ENCODE measurements at regions not wholly inside any gene's neighbourhood (a gene's known extent, or its start where the extent isn't known, plus 50 kb on each side); places are given as distances from the start of the nearest gene placed in this dataset.

GRCh38 chr12:67918441-67918840, 70.8 kb upstream of the IFNG-AS1 start:
- Histone ChIP-seq H3K9me3 (ENCODE audit: control insufficient read depth, insufficient read depth, low read length) (no peaks in the 10 kb centered on the region), H3K4me3 (ENCODE audit: low read depth, low read length) (no peak overlapping the region), H3K4me1 (ENCODE audit: control insufficient read depth, insufficient read depth, low read length) (peaks cover 26% of the 10 kb centered on the region), H3K9ac (ENCODE audit: low read depth, low read length) (no peak overlapping the region), H3K36me3 (ENCODE audit: control insufficient read depth, insufficient read depth, low read length) (no peaks in the 10 kb centered on the region), H3K27me3 (ENCODE audit: control insufficient read depth, insufficient read depth, low read length) (no peaks in the 10 kb centered on the region)

GRCh38 chr12:67919406-67919805, 69.8 kb upstream of the IFNG-AS1 start:
- Histone ChIP-seq H3K4me1 (ENCODE audit: control insufficient read depth, insufficient read depth, low read length) (peaks cover 26% of the 10 kb centered on the region), H3K9me3 (ENCODE audit: control insufficient read depth, insufficient read depth, low read length) (no peaks in the 10 kb centered on the region)

GRCh38 chr12:67920413-67920812, 68.8 kb upstream of the IFNG-AS1 start:
- Histone ChIP-seq H3K9ac (ENCODE audit: low read depth, low read length) (no peak overlapping the region), H3K36me3 (ENCODE audit: control insufficient read depth, insufficient read depth, low read length) (no peaks in the 10 kb centered on the region), H3K9me3 (ENCODE audit: control insufficient read depth, insufficient read depth, low read length) (no peaks in the 10 kb centered on the region), H3K4me3 (ENCODE audit: low read depth, low read length) (no peak overlapping the region), H3K27me3 (ENCODE audit: control insufficient read depth, insufficient read depth, low read length) (no peaks in the 10 kb centered on the region), H3K4me1 (ENCODE audit: control insufficient read depth, insufficient read depth, low read length) (peaks cover 26% of the 10 kb centered on the region)

More at GRCh38 chr12:67919406-67919805, 69.8 kb upstream of the IFNG-AS1 start:
- Histone ChIP-seq H3K36me3 (ENCODE audit: control insufficient read depth, insufficient read depth, low read length) (no peaks in the 10 kb centered on the region), H3K4me3 (ENCODE audit: low read depth, low read length) (no peak overlapping the region), H3K9ac (ENCODE audit: low read depth, low read length) (no peak overlapping the region), H3K27me3 (ENCODE audit: control insufficient read depth, insufficient read depth, low read length) (no peaks in the 10 kb centered on the region)

GRCh38 chr12:67921286-67921685, 68.0 kb upstream of the IFNG-AS1 start:
- peaks cover 22% of the 10 kb centered on the region for H3K4me1 ChIP-seq (ENCODE audit: control insufficient read depth, insufficient read depth, low read length)
- H3K36me3 ChIP-seq (ENCODE audit: control insufficient read depth, insufficient read depth, low read length) = no peaks in the 10 kb centered on the region
- H3K4me3 ChIP-seq (ENCODE audit: low read depth, low read length) = no peak overlapping the region

GRCh38 chr12:67922245-67922644, 67.0 kb upstream of the IFNG-AS1 start:
- H3K9me3 ChIP-seq (ENCODE audit: control insufficient read depth, insufficient read depth, low read length) = no peaks in the 10 kb centered on the region
- no peak overlapping the region for H3K4me3 ChIP-seq (ENCODE audit: low read depth, low read length)
- H3K27me3 ChIP-seq (ENCODE audit: control insufficient read depth, insufficient read depth, low read length) = no peaks in the 10 kb centered on the region
- no peak overlapping the region for H3K9ac ChIP-seq (ENCODE audit: low read depth, low read length)
- H3K36me3 ChIP-seq (ENCODE audit: control insufficient read depth, insufficient read depth, low read length) = no peaks in the 10 kb centered on the region
- H3K4me1 ChIP-seq (ENCODE audit: control insufficient read depth, insufficient read depth, low read length) = peaks cover 16% of the 10 kb centered on the region

More at GRCh38 chr12:67921286-67921685, 68.0 kb upstream of the IFNG-AS1 start:
- Histone ChIP-seq H3K9me3 (ENCODE audit: control insufficient read depth, insufficient read depth, low read length) (no peaks in the 10 kb centered on the region), H3K9ac (ENCODE audit: low read depth, low read length) (no peak overlapping the region), H3K27me3 (ENCODE audit: control insufficient read depth, insufficient read depth, low read length) (no peaks in the 10 kb centered on the region)

- Histone ChIP-seq H3K27me3 (ENCODE audit: control insufficient read depth, insufficient read depth, low read length) (no peaks in the 10 kb centered on the region), H3K4me3 (ENCODE audit: low read depth, low read length) (no peak overlapping the region), H3K9ac (ENCODE audit: low read depth, low read length) (no peak overlapping the region)
Observed at GRCh38 chr12:67925077-67925476, 64.2 kb upstream of the IFNG-AS1 start.

GRCh38 chr12:67925552-67925951, 63.7 kb upstream of the IFNG-AS1 start:
- Histone ChIP-seq H3K4me1 (ENCODE audit: control insufficient read depth, insufficient read depth, low read length) (peaks cover 9% of the 10 kb centered on the region), H3K9ac (ENCODE audit: low read depth, low read length) (no peak overlapping the region), H3K9me3 (ENCODE audit: control insufficient read depth, insufficient read depth, low read length) (no peaks in the 10 kb centered on the region), H3K27me3 (ENCODE audit: control insufficient read depth, insufficient read depth, low read length) (no peaks in the 10 kb centered on the region), H3K36me3 (ENCODE audit: control insufficient read depth, insufficient read depth, low read length) (no peaks in the 10 kb centered on the region), H3K4me3 (ENCODE audit: low read depth, low read length) (no peak overlapping the region)

More at GRCh38 chr12:67925077-67925476, 64.2 kb upstream of the IFNG-AS1 start:
- no peaks in the 10 kb centered on the region for H3K36me3 ChIP-seq (ENCODE audit: control insufficient read depth, insufficient read depth, low read length)
- H3K9me3 ChIP-seq (ENCODE audit: control insufficient read depth, insufficient read depth, low read length) = no peaks in the 10 kb centered on the region
- H3K4me1 ChIP-seq (ENCODE audit: control insufficient read depth, insufficient read depth, low read length) = peaks cover 13% of the 10 kb centered on the region

- Histone ChIP-seq H3K27me3 (ENCODE audit: control insufficient read depth, insufficient read depth, low read length) (no peaks in the 10 kb centered on the region), H3K4me1 (ENCODE audit: control insufficient read depth, insufficient read depth, low read length) (peaks cover 4% of the 10 kb centered on the region), H3K9me3 (ENCODE audit: control insufficient read depth, insufficient read depth, low read length) (no peaks in the 10 kb centered on the region), H3K4me3 (ENCODE audit: low read depth, low read length) (no peak overlapping the region), H3K36me3 (ENCODE audit: control insufficient read depth, insufficient read depth, low read length) (no peaks in the 10 kb centered on the region), H3K9ac (ENCODE audit: low read depth, low read length) (no peak overlapping the region)
Observed at GRCh38 chr12:67926063-67926462, 63.2 kb upstream of the IFNG-AS1 start.

- Histone ChIP-seq H3K9ac (ENCODE audit: low read depth, low read length) (no peak overlapping the region), H3K9me3 (ENCODE audit: control insufficient read depth, insufficient read depth, low read length) (no peaks in the 10 kb centered on the region), H3K4me1 (ENCODE audit: control insufficient read depth, insufficient read depth, low read length) (no peaks in the 10 kb centered on the region), H3K4me3 (ENCODE audit: low read depth, low read length) (no peak overlapping the region), H3K27me3 (ENCODE audit: control insufficient read depth, insufficient read depth, low read length) (no peaks in the 10 kb centered on the region), H3K36me3 (ENCODE audit: control insufficient read depth, insufficient read depth, low read length) (no peaks in the 10 kb centered on the region)
Observed at GRCh38 chr12:67927324-67927723, 61.9 kb upstream of the IFNG-AS1 start.

- H3K4me1 ChIP-seq (ENCODE audit: control insufficient read depth, insufficient read depth, low read length) = no peaks in the 10 kb centered on the region
- no peaks in the 10 kb centered on the region for H3K27me3 ChIP-seq (ENCODE audit: control insufficient read depth, insufficient read depth, low read length)
- H3K9me3 ChIP-seq (ENCODE audit: control insufficient read depth, insufficient read depth, low read length) = no peaks in the 10 kb centered on the region
- H3K9ac ChIP-seq (ENCODE audit: low read depth, low read length) = no peak overlapping the region
- no peaks in the 10 kb centered on the region for H3K36me3 ChIP-seq (ENCODE audit: control insufficient read depth, insufficient read depth, low read length)
- H3K4me3 ChIP-seq (ENCODE audit: low read depth, low read length) = no peak overlapping the region
Observed at GRCh38 chr12:67927815-67928214, 61.4 kb upstream of the IFNG-AS1 start.

- H3K9me3 ChIP-seq (ENCODE audit: control insufficient read depth, insufficient read depth, low read length) = no peaks in the 10 kb centered on the region
- no peaks in the 10 kb centered on the region for H3K36me3 ChIP-seq (ENCODE audit: control insufficient read depth, insufficient read depth, low read length)
- no peak overlapping the region for H3K9ac ChIP-seq (ENCODE audit: low read depth, low read length)
- no peaks in the 10 kb centered on the region for H3K27me3 ChIP-seq (ENCODE audit: control insufficient read depth, insufficient read depth, low read length)
- no peaks in the 10 kb centered on the region for H3K4me1 ChIP-seq (ENCODE audit: control insufficient read depth, insufficient read depth, low read length)
- H3K4me3 ChIP-seq (ENCODE audit: low read depth, low read length) = no peak overlapping the region
Observed at GRCh38 chr12:67928621-67929383, 60.4 kb upstream of the IFNG-AS1 start.

- Histone ChIP-seq H3K4me1 (ENCODE audit: control insufficient read depth, insufficient read depth, low read length) (no peaks in the 10 kb centered on the region), H3K9me3 (ENCODE audit: control insufficient read depth, insufficient read depth, low read length) (no peaks in the 10 kb centered on the region), H3K4me3 (ENCODE audit: low read depth, low read length) (no peak overlapping the region), H3K27me3 (ENCODE audit: control insufficient read depth, insufficient read depth, low read length) (no peaks in the 10 kb centered on the region), H3K36me3 (ENCODE audit: control insufficient read depth, insufficient read depth, low read length) (no peaks in the 10 kb centered on the region), H3K9ac (ENCODE audit: low read depth, low read length) (no peak overlapping the region)
Observed at GRCh38 chr12:67929384-67929772, 59.9 kb upstream of the IFNG-AS1 start.
